Kidney epithelial cell (primary cell): ENCODE measurements at regions not wholly inside any gene's neighbourhood (a gene's known extent, or its start where the extent isn't known, plus 50 kb on each side); places are given as distances from the start of the nearest gene placed in this dataset.

Experiments used
- DNase-seq: peaks from one replicate; pipeline ENCODE4 v3.0.0-alpha.2; 2010; ENCODE audit warnings: low read depth
- H3K27me3 ChIP-seq: 2 replicates; pipeline ENCODE4 v1.6.0; 2011; ENCODE audit warnings: low read length; ENCODE audit not compliant: control insufficient read depth, insufficient read depth
- H3K36me3 ChIP-seq: 2 replicates; pipeline ENCODE4 v1.5.1; 2011; ENCODE audit warnings: low read length; ENCODE audit not compliant: control insufficient read depth, insufficient read depth
- H3K4me3 ChIP-seq: 2 replicates; pipeline ENCODE4 v1.5.1; 2011; ENCODE audit warnings: low read depth, mild to moderate bottlenecking, control low read depth, low read length
- CTCF ChIP-seq: IDR thresholded peaks from 2 replicates; pipeline ENCODE4 v1.5.1; 2011; ENCODE audit warnings: mild to moderate bottlenecking, moderate library complexity, low read length, control low read depth, inconsistent platforms; ENCODE audit not compliant: insufficient read depth, poor library complexity, severe bottlenecking

GRCh38 chr15:95471690-95472086 lies 858.8 kb upstream of the NR2F2 start:
- H3K4me3 ChIP-seq: no peak overlapping the region
- TF ChIP-seq CTCF: no peak
- DNase-seq: no peak
- H3K27me3 ChIP-seq: no peaks in the 10 kb centered on the region
- no peaks in the 10 kb centered on the region for H3K36me3 ChIP-seq

GRCh38 chr15:95475067-95475466 lies 855.4 kb upstream of the NR2F2 start:
- Histone ChIP-seq H3K27me3 (no peaks in the 10 kb centered on the region), H3K36me3 (no peaks in the 10 kb centered on the region), H3K4me3 (no peak overlapping the region)
- DNase-seq: no peak
- no peak for TF ChIP-seq CTCF

GRCh38 chr15:95479308-95479707 lies 851.2 kb upstream of the NR2F2 start:
- Histone ChIP-seq H3K4me3 (no peak overlapping the region), H3K27me3 (no peaks in the 10 kb centered on the region), H3K36me3 (no peaks in the 10 kb centered on the region)
- no peak for TF ChIP-seq CTCF
- DNase-seq: no peak

GRCh38 chr15:95485367-95485766 lies 845.1 kb upstream of the NR2F2 start:
- TF ChIP-seq CTCF: no peak
- Histone ChIP-seq H3K36me3 (no peaks in the 10 kb centered on the region), H3K27me3 (no peaks in the 10 kb centered on the region), H3K4me3 (no peak overlapping the region)
- DNase-seq: no peak

- DNase-seq: no peak
Measured at GRCh38 chr15:95486224-95486623, 844.3 kb upstream of the NR2F2 start.

GRCh38 chr15:95489103-95489502 lies 841.4 kb upstream of the NR2F2 start:
- DNase-seq: no peak
- Histone ChIP-seq H3K27me3 (no peaks in the 10 kb centered on the region), H3K4me3 (no peak overlapping the region), H3K36me3 (no peaks in the 10 kb centered on the region)
- TF ChIP-seq CTCF: no peak

More at GRCh38 chr15:95486224-95486623, 844.3 kb upstream of the NR2F2 start:
- no peaks in the 10 kb centered on the region for H3K27me3 ChIP-seq
- H3K4me3 ChIP-seq: no peak overlapping the region
- H3K36me3 ChIP-seq: no peaks in the 10 kb centered on the region
- no peak for TF ChIP-seq CTCF
